Keratinocyte (primary cell): ENCODE measurements at regions not wholly inside any gene's neighbourhood (a gene's known extent, or its start where the extent isn't known, plus 50 kb on each side); places are given as distances from the start of the nearest gene placed in this dataset.

Experiments used
- DNase-seq: peaks from one replicate; pipeline ENCODE4 v3.0.0-alpha.2; 2011; ENCODE audit warnings: low read depth, missing footprints, low spot score
- FAIRE-seq: peaks from 2 replicates; lab custom pipeline; 2011; peaks lifted over from hg19 to GRCh38; lab: Jason Lieb, UNC
- H2AFZ ChIP-seq: 2 replicates; pipeline ENCODE4 v1.6.0; 2012; ENCODE audit warnings: low read length, control low read depth, inconsistent platforms; ENCODE audit not compliant: control insufficient read depth
- H3K27ac ChIP-seq: 2 replicates; pipeline ENCODE4 v1.5.1; 2011; ENCODE audit warnings: low read length; ENCODE audit not compliant: control insufficient read depth, insufficient read depth
- H3K27me3 ChIP-seq: 3 replicates; pipeline ENCODE4 v1.6.0; 2011; ENCODE audit warnings: low read length; ENCODE audit not compliant: control insufficient read depth, insufficient read depth; ENCODE audit errors: extremely low read depth
- H3K36me3 ChIP-seq, 2 experiments: 2 replicates in 1 of 2; 3 replicates in 1 of 2; pipeline ENCODE4 v1.5.1; 2011; ENCODE audit warnings: low read length in 2 of 2, mild to moderate bottlenecking in 1 of 2; ENCODE audit not compliant: control insufficient read depth in 2 of 2, insufficient read depth in 2 of 2; ENCODE audit errors: extremely low read depth in 1 of 2
- H3K4me1 ChIP-seq: 3 replicates; pipeline ENCODE4 v1.5.1; 2011; ENCODE audit warnings: low read length; ENCODE audit not compliant: control insufficient read depth, insufficient read depth; ENCODE audit errors: extremely low read depth
- H3K4me2 ChIP-seq: 3 replicates; pipeline ENCODE4 v1.6.0; 2011; ENCODE audit warnings: low read depth, low read length; ENCODE audit not compliant: control insufficient read depth, insufficient read depth; ENCODE audit errors: extremely low read depth
- H3K4me3 ChIP-seq, 3 experiments: fragments of 200-600 bp in 1 of 3; sonication (generic) in 1 of 3; 2 replicates in 2 of 3; 3 replicates in 1 of 3; pipeline ENCODE4 v1.5.1; 2011 to 2016; ENCODE audit warnings: low read length in 3 of 3, mild to moderate bottlenecking in 3 of 3, control low read depth in 2 of 3, inconsistent platforms in 1 of 3, low read depth in 1 of 3, mixed read lengths in 1 of 3, mixed run types in 1 of 3, moderate library complexity in 1 of 3; ENCODE audit not compliant: control insufficient read depth in 2 of 3, insufficient read depth in 2 of 3; ENCODE audit errors: extremely low read depth in 1 of 3
- H3K79me2 ChIP-seq: 2 replicates; pipeline ENCODE4 v1.6.0; 2012; ENCODE audit warnings: low read length; ENCODE audit not compliant: control insufficient read depth, insufficient read depth
- H3K9ac ChIP-seq: 3 replicates; pipeline ENCODE4 v1.6.0; 2011; ENCODE audit warnings: low read length; ENCODE audit not compliant: control insufficient read depth, insufficient read depth; ENCODE audit errors: extremely low read depth
- H3K9me1 ChIP-seq: 3 replicates; pipeline ENCODE4 v1.6.0; 2011; ENCODE audit warnings: low read length; ENCODE audit not compliant: control insufficient read depth, insufficient read depth; ENCODE audit errors: extremely low read depth
- H3K9me3 ChIP-seq: 2 replicates; pipeline ENCODE4 v1.5.1; 2012; ENCODE audit warnings: low read depth, low read length; ENCODE audit not compliant: control insufficient read depth
- H4K20me1 ChIP-seq: 3 replicates; pipeline ENCODE4 v1.6.0; 2011; ENCODE audit warnings: low read length; ENCODE audit not compliant: control insufficient read depth, insufficient read depth; ENCODE audit errors: extremely low read depth
- CTCF ChIP-seq, 3 experiments: IDR thresholded peaks in 1 of 3; conservative IDR thresholded peaks in 1 of 3; optimal IDR thresholded peaks in 1 of 3; 2 replicates in 2 of 3; 3 replicates in 1 of 3; pipeline versions ENCODE3 to v1.5.1; 2011; ENCODE audit warnings: low read length in 3 of 3, mild to moderate bottlenecking in 3 of 3, moderate library complexity in 2 of 3, control low read depth in 1 of 3, inconsistent platforms in 1 of 3; ENCODE audit not compliant: insufficient read depth in 2 of 3; ENCODE audit errors: extremely low read depth in 1 of 3
- EZH2 ChIP-seq: IDR thresholded peaks from one replicate; pipeline ENCODE4 v1.6.1; 2012; ENCODE audit warnings: inconsistent platforms, mild to moderate bottlenecking, low read length, moderate library complexity
- dilution Hi-C: fragments of 300-500 bp; cut with MboI; formaldehyde crosslinking; loops from one replicate; pipeline ENCODE4 v1.7.0; 2020; ENCODE audit warnings: low sequenced_read_pairs; ENCODE audit not compliant: extremely low pct_ligation_motif_present

- H3K27me3 ChIP-seq: no peaks in the 10 kb centered on the region
- H3K4me3 ChIP-seq: no peak overlapping the region
- no peaks in the 10 kb centered on the region for H4K20me1 ChIP-seq
- H3K4me1 ChIP-seq: no peaks in the 10 kb centered on the region
- H3K27ac ChIP-seq: no peak overlapping the region
- no peak overlapping the region for H3K9ac ChIP-seq
- dilution Hi-C loops: no loop called here
- no peaks in the 10 kb centered on the region for H3K36me3 ChIP-seq
- no peak overlapping the region for H3K4me2 ChIP-seq
- H3K9me3 ChIP-seq: no peaks in the 10 kb centered on the region
- TF ChIP-seq CTCF (optimal IDR thresholded peaks at IDR 0.05 in 1 of 3, IDR thresholded peaks at IDR 0.05 in 1 of 3, conservative IDR thresholded peaks at IDR 0.05 in 1 of 3; ENCODE audit: extremely low read depth in 1 of 3, insufficient read depth in 2 of 3, low read length in 3 of 3) (no peak), EZH2 (no peak)
- no peak for FAIRE-seq
- no peak overlapping the region for H2AFZ ChIP-seq
- no peak for DNase-seq
- no peaks in the 10 kb centered on the region for H3K9me1 ChIP-seq
- H3K79me2 ChIP-seq: no peaks in the 10 kb centered on the region
Observed at GRCh38 chr4:180973894-180974293, 1269.3 kb upstream of the TENM3 start.

GRCh38 chr4:180990931-180991330 lies 1252.3 kb upstream of the TENM3 start:
- FAIRE-seq: no peak
- no peaks in the 10 kb centered on the region for H3K27me3 ChIP-seq
- H3K9ac ChIP-seq: no peak overlapping the region
- DNase-seq: no peak
- no peaks in the 10 kb centered on the region for H3K9me3 ChIP-seq
- no peak overlapping the region for H2AFZ ChIP-seq
- no peak overlapping the region for H3K4me2 ChIP-seq
- H3K4me1 ChIP-seq: no peaks in the 10 kb centered on the region
- H3K9me1 ChIP-seq: no peaks in the 10 kb centered on the region
- H4K20me1 ChIP-seq: no peaks in the 10 kb centered on the region
- no peak overlapping the region for H3K4me3 ChIP-seq
- dilution Hi-C loops: no loop called here
- no peaks in the 10 kb centered on the region for H3K36me3 ChIP-seq
- TF ChIP-seq CTCF (optimal IDR thresholded peaks at IDR 0.05 in 1 of 3, IDR thresholded peaks at IDR 0.05 in 1 of 3, conservative IDR thresholded peaks at IDR 0.05 in 1 of 3; ENCODE audit: extremely low read depth in 1 of 3, insufficient read depth in 2 of 3, low read length in 3 of 3) (no peak), EZH2 (no peak)
- H3K79me2 ChIP-seq: no peaks in the 10 kb centered on the region
- H3K27ac ChIP-seq: no peak overlapping the region
